HG03558 (cell line): ENCODE measurements at regions not wholly inside any gene's neighbourhood (a gene's known extent, or its start where the extent isn't known, plus 50 kb on each side); places are given as distances from the start of the nearest gene placed in this dataset.
"Not testable (repeated sequence)": the region's sequence is repeated elsewhere in the genome, so short reads cannot be mapped to it uniquely, and the experiment has no call there.

Experiments used
- ATAC-seq: cut with Tn5 transposase; IDR thresholded peaks from one replicate; pipeline ENCODE4 v1.9.1; 2021; ENCODE audit warnings: moderate number of reproducible peaks; ENCODE audit not compliant: unreplicated experiment; ENCODE audit errors: extremely low read depth

DNA sequence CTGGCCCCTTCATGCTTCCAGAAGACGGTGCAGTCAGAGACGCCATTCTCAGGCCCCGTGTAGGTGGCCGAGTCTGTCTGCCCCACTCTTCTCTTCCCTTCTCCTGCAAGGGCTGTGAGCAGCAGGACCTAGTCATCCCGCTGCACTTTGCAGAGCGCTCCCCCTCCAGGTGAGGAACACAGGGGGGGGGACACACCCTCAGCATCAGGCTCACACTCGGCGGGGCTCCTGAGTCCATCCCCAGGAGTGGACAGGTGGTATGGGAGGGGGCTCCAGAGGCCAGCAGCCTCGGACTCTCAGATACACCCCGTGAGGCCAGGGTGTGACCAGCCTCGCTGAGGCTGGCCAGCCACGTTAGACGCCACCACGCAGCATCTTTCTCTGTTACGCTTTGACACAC, 460.5 kb upstream of the MYT1L start:
- ATAC-seq, result no peak

- ATAC-seq, result no peak
Observed at GRCh38 chr2:2791031-2791430, 460.0 kb upstream of the MYT1L start.

DNA sequence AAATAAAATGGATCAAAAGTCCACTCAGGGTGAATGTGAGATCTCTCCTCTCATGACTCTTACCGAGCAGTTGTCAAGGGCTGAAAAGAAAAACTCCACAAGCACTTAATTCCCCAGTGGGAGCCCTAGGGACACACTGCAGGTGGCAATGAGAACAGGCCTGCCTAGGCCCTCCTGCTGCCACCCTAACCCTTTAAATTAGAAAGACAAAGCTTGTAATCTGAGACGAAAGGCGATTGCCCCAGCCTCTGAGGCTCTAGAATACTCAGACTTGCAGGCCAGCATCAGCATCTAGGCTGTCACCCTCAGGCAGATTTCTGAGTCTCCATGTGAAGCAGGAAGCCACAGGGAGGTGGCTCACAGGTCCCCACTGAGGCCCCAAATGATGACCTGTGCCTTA, 457.0 kb upstream of the MYT1L start:
- no peak for ATAC-seq

- ATAC-seq, result no peak
Observed at GRCh38 chr2:2787301-2787907, 456.3 kb upstream of the MYT1L start.

- no peak for ATAC-seq
Observed at GRCh38 chr2:2782007-2782406, 450.9 kb upstream of the MYT1L start.

GRCh38 chr2:2779727-2780126, 448.7 kb upstream of the MYT1L start:
- ATAC-seq, result no peak

- no peak for ATAC-seq
Observed at GRCh38 chr2:2777876-2778275, 446.8 kb upstream of the MYT1L start.

DNA sequence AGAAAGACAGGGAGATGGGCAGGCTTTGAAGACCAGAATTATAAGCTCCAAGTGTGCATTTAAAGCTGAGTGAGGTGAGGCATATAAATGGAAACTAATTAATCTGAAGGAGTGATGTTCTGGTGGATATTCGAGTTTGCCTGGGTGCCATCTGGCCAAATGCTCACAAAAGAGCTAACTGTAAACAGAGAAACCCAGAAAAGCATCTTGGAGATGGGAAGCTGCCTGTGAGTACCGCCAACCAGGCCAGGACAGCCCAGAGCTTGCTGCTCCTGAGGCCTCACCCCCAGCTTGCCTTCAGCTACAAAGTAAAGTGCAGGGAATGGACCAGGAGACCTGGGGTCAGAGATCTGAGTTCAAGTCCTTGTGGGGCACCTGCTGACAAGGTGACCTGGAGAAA, 446.1 kb upstream of the MYT1L start:
- ATAC-seq, result no peak

DNA sequence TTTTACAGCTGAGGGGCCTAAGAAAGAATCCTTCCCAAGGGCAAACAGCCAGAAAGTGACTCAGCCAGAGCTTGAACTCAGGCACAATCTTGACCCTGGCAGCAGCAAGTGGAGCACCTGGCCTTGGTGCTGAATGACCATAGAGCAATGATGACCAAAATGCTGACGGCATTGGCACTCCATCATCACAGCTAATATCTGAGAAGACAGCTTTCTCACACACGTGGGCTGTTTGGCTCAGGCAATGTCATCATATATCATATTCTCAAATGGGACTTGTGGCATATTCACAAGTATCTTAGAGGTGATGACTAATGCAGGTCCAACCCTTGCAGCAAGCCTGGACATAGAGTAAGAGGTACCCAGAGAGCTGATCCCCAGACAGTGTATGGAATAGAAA, 443.9 kb upstream of the MYT1L start:
- ATAC-seq, result no peak

DNA sequence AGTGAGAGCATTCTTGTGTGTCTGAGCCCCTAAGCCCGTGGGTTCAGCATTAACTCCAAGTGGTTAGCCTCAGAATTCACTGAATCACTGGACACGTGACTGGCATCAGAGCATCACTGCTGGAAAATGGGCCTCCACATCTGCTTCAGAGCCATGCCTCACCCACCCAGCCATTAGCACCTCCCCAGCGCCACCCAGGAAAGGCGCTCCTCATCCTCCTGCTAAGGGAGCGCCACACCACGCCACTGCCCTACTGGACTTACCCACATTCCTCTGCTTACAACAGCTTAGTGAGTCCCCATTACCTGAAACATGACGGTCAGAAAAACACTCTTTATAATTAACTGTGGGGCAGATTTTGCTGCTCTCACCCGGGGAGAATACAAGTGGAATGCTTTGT, 442.6 kb upstream of the MYT1L start:
- ATAC-seq, result no peak

- ATAC-seq, result not testable (repeated sequence)
Observed at GRCh38 chr2:2773080-2773479, 442.0 kb upstream of the MYT1L start.

DNA sequence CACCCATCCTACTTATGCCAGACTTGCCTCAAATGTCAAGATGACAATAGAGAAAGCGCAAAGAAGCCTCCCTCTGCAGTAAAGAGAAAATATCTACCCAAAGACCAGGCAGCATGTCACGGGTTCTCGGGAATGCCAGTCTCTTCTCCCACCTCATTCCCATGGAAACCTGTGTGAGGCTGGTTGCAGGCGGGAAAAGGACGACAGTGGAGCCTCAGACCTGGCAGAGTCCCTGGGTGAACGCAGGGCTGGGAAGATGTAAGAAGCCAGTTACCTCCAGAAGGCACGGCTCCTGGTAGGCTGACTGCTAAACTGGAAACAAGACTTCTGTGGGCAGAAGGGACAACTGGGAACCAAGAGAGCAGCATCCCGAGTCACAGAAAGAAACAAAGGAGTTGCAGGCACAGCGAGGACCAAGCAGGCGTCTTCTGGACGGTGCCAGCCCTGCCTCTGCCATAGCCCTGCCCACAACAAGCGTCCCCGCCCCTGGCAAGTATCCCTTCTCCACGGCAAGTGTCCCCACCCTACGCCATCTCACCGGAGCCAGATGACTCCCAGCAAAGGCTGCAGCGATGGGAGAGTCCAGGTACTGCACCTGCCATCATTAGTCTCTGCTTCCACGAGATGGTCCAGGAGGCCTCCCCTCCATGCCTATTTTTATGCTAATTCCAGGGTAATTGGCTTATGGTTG, 440.8 kb upstream of the MYT1L start:
- ATAC-seq, result no peak

DNA sequence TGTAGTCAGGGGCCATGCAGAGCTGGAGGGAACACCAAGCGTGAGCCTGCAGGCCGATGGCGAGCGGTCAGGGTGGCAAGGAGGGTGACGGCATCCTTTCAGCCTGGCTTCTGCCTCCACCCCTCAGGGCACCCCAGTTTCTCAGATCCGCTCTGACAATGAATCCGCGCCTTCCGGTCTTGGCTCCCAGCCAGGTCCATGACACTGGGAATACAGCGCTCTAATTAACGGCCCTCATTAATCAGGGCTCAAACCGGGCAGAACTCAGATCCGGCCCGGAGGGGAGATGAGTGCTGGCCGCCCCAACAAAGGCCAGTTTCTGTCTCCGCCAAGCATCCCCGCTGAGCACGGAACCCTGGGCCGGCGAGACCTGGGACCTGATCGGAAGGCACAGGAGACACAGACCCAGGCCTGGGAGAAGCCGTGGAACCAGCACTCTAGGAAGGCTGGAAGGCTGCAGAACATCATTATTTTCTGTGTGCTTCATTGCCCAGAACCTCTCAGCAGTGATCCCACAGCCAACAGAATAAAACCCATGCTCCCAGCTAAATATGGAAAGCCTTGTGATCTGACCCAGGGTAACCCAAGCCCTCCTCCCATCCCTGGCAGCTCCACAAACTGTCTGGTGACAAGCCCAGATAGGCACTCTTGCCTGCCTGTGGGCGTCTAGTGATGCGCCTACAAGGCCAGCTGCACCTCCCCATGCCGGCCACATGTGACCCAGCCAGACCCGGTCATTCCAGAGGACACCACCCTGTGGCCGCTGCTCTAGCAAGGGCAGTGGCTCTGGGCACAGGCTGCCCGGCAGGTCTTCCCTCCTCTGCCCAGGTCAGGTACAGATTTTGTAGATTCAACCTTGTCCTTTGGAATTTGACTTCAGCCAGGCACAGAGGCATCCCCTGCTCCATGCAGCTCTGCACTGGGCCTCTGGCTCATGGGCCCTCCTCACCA, 438.7 kb upstream of the MYT1L start:
- ATAC-seq, result no peak

- no peak for ATAC-seq
Observed at GRCh38 chr2:2768476-2768875, 437.4 kb upstream of the MYT1L start.

DNA sequence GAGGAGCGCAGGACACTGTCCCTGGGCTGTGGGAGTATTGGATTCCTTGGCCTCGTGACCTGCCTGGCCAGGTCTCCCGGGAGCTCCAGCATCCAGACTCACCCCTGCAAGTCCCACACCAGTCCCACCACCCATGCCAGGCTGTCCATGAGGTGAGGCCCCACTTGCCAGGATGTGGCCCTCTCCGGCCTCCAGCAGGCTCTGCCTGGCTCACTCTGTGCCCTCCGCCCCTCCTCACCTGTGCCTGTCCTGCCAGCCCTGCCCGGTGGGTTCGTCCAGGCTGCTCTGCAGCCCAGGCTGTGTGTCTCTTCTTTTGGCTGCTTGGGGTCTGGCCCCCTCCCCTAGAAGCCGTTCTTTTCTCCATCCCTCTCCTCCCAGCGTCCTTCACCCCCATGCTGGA, 436.8 kb upstream of the MYT1L start:
- ATAC-seq, result no peak

DNA sequence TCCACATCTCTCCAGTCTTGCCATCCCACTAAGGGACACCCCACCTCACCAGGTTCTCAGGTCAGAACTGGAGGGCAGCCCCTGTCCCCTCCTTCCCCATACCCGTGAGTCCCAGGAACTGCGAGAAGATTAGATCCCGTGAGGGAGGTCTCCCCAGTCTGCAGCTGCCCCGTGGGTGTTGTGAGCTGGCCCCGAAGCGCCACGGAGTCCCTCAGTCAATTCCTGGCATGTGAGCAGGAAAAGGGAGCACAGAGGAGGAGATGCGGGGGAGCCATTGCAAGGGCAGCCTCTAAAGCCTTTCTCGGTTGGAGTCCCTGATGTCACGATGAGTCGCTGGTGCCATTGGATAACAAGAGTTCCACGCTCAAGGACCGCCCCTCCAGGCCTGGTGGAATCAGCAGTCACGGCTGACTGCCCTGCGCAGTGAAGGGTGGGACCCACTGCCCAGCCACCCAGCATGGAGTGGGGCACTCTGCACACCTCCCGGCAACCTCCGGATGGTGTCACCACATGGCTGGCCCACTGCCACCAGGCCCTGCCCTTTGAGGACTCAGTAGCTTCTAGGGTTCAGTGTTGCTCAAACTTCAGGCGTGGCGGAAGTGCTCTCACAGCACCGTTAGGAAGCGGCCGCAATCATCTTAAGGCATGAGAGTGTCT, 434.9 kb upstream of the MYT1L start:
- no peak for ATAC-seq

GRCh38 chr2:2765176-2765800, 434.2 kb upstream of the MYT1L start:
- ATAC-seq, result no peak

DNA sequence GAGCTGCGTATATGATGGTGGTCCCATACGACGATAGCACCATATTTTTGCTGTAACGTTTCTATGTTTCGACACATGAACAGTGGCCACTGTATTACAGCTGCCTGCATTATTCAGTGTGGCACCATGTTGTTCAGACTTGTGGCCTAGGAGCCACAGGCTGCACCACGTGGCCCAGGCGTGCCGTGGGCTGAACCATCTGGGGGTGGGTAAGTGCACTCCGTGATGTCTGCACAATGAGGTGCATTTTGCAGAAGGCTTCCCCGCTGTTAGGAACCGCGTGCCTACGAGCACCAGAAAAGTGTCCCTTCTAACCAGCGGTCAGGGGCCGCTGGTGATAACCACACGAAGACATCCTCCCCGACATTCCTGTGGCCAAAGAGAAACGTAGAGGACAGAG, 433.7 kb upstream of the MYT1L start:
- no peak for ATAC-seq

- ATAC-seq, result no peak
Observed at GRCh38 chr2:2764001-2764355, 432.9 kb upstream of the MYT1L start.

- ATAC-seq, result no peak
Observed at GRCh38 chr2:2763351-2764000, 432.4 kb upstream of the MYT1L start.
